OCI-LY1 (cell line): ENCODE measurements at regions not wholly inside any gene's neighbourhood (a gene's known extent, or its start where the extent isn't known, plus 50 kb on each side); places are given as distances from the start of the nearest gene placed in this dataset.

Source experiments
- H2AFZ ChIP-seq: fragments of 200-600 bp; sonication (generic), shearing (Covaris generic); 2 replicates; pipeline ENCODE4 v1.6.0; 2014; ENCODE audit warnings: antibody characterized with exemption, mild to moderate bottlenecking, low read length
- H3F3A ChIP-seq: fragments of 200-600 bp; sonication (generic), shearing (Covaris generic); 2 replicates; pipeline ENCODE4 v1.6.0; 2014; ENCODE audit warnings: mild to moderate bottlenecking, antibody characterized with exemption, low read length, moderate library complexity; ENCODE audit not compliant: insufficient read depth
- H3K27ac ChIP-seq: fragments of 200-600 bp; sonication (generic); 2 replicates; pipeline ENCODE4 v1.5.1; 2014; ENCODE audit warnings: low read length, mixed run types, mild to moderate bottlenecking, low read depth; ENCODE audit not compliant: poor library complexity, severe bottlenecking
- H3K27me3 ChIP-seq: fragments of 200-600 bp; sonication (generic); 2 replicates; pipeline ENCODE4 v1.6.0; 2014; ENCODE audit warnings: antibody characterized with exemption, mild to moderate bottlenecking, low read length, moderate library complexity; ENCODE audit not compliant: insufficient read depth
- H3K36me3 ChIP-seq: fragments of 200-600 bp; sonication (generic); 2 replicates; pipeline ENCODE4 v1.6.1; 2014; ENCODE audit warnings: mild to moderate bottlenecking, antibody characterized with exemption, low read length, moderate library complexity, mixed read lengths; ENCODE audit not compliant: insufficient read depth
- H3K4me1 ChIP-seq: fragments of 200-600 bp; sonication (generic); 2 replicates; pipeline ENCODE4 v1.5.1; 2014; ENCODE audit warnings: mild to moderate bottlenecking, low read length, moderate library complexity; ENCODE audit not compliant: insufficient read depth, severe bottlenecking
- H3K4me2 ChIP-seq: fragments of 200-600 bp; sonication (generic), shearing (Covaris generic); 2 replicates; pipeline ENCODE4 v1.6.1; 2014; ENCODE audit warnings: low read length
- H3K4me3 ChIP-seq: fragments of 200-600 bp; sonication (generic); 2 replicates; pipeline ENCODE4 v1.5.1; 2014; ENCODE audit warnings: low read length, low read depth, mild to moderate bottlenecking, mixed read lengths; ENCODE audit not compliant: poor library complexity, severe bottlenecking
- H3K79me2 ChIP-seq: fragments of 200-600 bp; shearing (Covaris generic); 2 replicates; pipeline ENCODE4 v1.6.1; 2016; ENCODE audit warnings: mixed run types, low read length, mixed read lengths; ENCODE audit not compliant: insufficient read depth
- H3K9ac ChIP-seq: fragments of 200-600 bp; sonication (generic), shearing (Covaris generic); 2 replicates; pipeline ENCODE4 v1.6.1; 2014; ENCODE audit warnings: mild to moderate bottlenecking, low read length, mixed read lengths
- H3K9me2 ChIP-seq: fragments of 200-600 bp; sonication (generic), shearing (Covaris generic); 2 replicates; pipeline ENCODE4 v1.6.1; 2014; ENCODE audit warnings: low read depth, mild to moderate bottlenecking, low read length, mixed read lengths
- H3K9me3 ChIP-seq: fragments of 200-600 bp; shearing (Covaris generic); 2 replicates; pipeline ENCODE4 v1.6.1; 2014; ENCODE audit warnings: low read length, mixed read lengths
- H4K20me1 ChIP-seq: fragments of 200-600 bp; sonication (generic), shearing (Covaris generic); 2 replicates; pipeline ENCODE4 v1.6.0; 2016; ENCODE audit warnings: mild to moderate bottlenecking, low read length; ENCODE audit not compliant: insufficient read depth
- EZH2 ChIP-seq: fragments of 200-600 bp; sonication (generic), shearing (Covaris generic); IDR thresholded peaks from 2 replicates; pipeline ENCODE4 v1.8.0; 2017; ENCODE audit warnings: borderline replicate concordance, mixed run types, mild to moderate bottlenecking, antibody characterized with exemption, low read length, moderate library complexity, mixed read lengths
- TF ChIP-seq, protein P1 (sequence below): fragments of 200-600 bp; sonication (generic), shearing (Covaris generic); IDR thresholded peaks from 2 replicates; pipeline ENCODE4 v1.5.1; 2017; ENCODE audit warnings: mild to moderate bottlenecking, antibody characterized with exemption, low read length, moderate library complexity, mixed read lengths

DNA sequence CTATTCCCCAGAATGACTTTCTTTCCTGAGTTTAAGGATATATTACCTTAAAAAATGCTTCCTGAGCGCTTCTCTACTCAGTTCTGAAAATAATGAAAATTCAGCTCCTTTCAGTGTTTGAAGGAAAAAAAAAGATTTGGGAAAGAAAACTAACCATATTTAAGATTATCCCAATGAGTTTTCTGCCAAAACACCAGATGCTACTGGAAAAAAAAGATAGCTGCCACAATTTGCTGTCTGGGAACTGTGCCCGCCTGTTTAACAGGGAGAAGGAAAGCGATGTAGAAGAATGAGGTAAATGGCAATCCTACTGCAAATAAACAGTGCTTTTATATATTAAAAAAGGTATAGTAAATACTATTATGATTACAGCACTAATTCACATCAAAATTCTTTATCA, 367.6 kb upstream of the PRICKLE1 start:
- Histone ChIP-seq H3K9ac (no peak overlapping the region), H3K36me3 (no peaks in the 10 kb centered on the region), H3K4me1 (no peaks in the 10 kb centered on the region), H3F3A (no peaks in the 10 kb centered on the region), H3K9me2 (no peaks in the 10 kb centered on the region), H3K27ac (no peak overlapping the region), H3K79me2 (no peaks in the 10 kb centered on the region), H2AFZ (no peak overlapping the region), H3K27me3 (no peaks in the 10 kb centered on the region), H3K9me3 (no peaks in the 10 kb centered on the region), H3K4me3 (no peak overlapping the region), H4K20me1 (no peaks in the 10 kb centered on the region), H3K4me2 (no peak overlapping the region)
- TF ChIP-seq, protein P1, sequence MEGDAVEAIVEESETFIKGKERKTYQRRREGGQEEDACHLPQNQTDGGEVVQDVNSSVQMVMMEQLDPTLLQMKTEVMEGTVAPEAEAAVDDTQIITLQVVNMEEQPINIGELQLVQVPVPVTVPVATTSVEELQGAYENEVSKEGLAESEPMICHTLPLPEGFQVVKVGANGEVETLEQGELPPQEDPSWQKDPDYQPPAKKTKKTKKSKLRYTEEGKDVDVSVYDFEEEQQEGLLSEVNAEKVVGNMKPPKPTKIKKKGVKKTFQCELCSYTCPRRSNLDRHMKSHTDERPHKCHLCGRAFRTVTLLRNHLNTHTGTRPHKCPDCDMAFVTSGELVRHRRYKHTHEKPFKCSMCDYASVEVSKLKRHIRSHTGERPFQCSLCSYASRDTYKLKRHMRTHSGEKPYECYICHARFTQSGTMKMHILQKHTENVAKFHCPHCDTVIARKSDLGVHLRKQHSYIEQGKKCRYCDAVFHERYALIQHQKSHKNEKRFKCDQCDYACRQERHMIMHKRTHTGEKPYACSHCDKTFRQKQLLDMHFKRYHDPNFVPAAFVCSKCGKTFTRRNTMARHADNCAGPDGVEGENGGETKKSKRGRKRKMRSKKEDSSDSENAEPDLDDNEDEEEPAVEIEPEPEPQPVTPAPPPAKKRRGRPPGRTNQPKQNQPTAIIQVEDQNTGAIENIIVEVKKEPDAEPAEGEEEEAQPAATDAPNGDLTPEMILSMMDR, result no peak
- no peak for TF ChIP-seq EZH2

GRCh38 chr12:42953021-42953420, 363.5 kb upstream of the PRICKLE1 start:
- no peak overlapping the region for H2AFZ ChIP-seq
- H3K79me2 ChIP-seq, result no peaks in the 10 kb centered on the region
- no peaks in the 10 kb centered on the region for H3F3A ChIP-seq
- H3K36me3 ChIP-seq, result no peaks in the 10 kb centered on the region
- H3K4me1 ChIP-seq, result no peaks in the 10 kb centered on the region
- no peak overlapping the region for H3K4me3 ChIP-seq
- no peaks in the 10 kb centered on the region for H3K9me3 ChIP-seq
- H3K9ac ChIP-seq, result no peak overlapping the region
- H3K9me2 ChIP-seq, result no peaks in the 10 kb centered on the region
- H4K20me1 ChIP-seq, result no peaks in the 10 kb centered on the region
- no peak overlapping the region for H3K4me2 ChIP-seq
- H3K27ac ChIP-seq, result no peak overlapping the region
- TF ChIP-seq EZH2, result no peak
- TF ChIP-seq, protein P1, result no peak
- H3K27me3 ChIP-seq, result no peaks in the 10 kb centered on the region

DNA sequence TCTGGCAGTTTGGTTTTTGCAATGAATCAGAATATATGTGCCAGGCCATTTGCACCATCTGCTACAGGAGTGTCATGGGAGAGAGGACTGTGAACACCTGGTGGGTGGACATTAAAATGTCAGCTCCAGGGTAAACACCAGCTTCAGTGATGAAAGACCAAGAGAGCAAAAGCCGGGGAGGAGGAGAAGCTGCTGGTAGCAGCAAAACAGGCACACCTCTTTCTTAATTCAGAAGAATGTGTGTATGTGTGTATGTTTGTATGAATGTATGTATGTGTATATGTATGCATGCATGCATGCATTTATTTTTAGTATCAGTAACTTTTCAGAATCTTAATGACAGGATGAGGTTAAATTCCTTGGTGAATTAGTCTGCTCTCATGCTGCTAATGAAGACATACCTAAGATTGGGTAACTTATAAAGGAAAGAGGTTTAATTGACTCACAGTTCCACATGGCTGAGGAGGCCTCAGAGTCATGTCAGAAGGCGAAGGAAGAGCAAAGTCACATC, 357.4 kb upstream of the PRICKLE1 start:
- no peaks in the 10 kb centered on the region for H3K27me3 ChIP-seq
- H4K20me1 ChIP-seq, result no peaks in the 10 kb centered on the region
- no peak overlapping the region for H3K4me2 ChIP-seq
- H3K4me3 ChIP-seq, result no peak overlapping the region
- H3K4me1 ChIP-seq, result no peaks in the 10 kb centered on the region
- H3F3A ChIP-seq, result no peaks in the 10 kb centered on the region
- TF ChIP-seq, protein P1, result no peak
- no peak for TF ChIP-seq EZH2
- H3K9ac ChIP-seq, result no peak overlapping the region
- no peak overlapping the region for H3K27ac ChIP-seq
- H2AFZ ChIP-seq, result no peak overlapping the region
- H3K79me2 ChIP-seq, result no peaks in the 10 kb centered on the region
- no peaks in the 10 kb centered on the region for H3K9me3 ChIP-seq
- H3K36me3 ChIP-seq, result no peaks in the 10 kb centered on the region
- H3K9me2 ChIP-seq, result no peaks in the 10 kb centered on the region
